ENCODE measurements at regions not wholly inside any gene's neighbourhood (a gene's known extent, or its start where the extent isn't known, plus 50 kb on each side); places are given as distances from the start of the nearest gene placed in this dataset.

DNA sequence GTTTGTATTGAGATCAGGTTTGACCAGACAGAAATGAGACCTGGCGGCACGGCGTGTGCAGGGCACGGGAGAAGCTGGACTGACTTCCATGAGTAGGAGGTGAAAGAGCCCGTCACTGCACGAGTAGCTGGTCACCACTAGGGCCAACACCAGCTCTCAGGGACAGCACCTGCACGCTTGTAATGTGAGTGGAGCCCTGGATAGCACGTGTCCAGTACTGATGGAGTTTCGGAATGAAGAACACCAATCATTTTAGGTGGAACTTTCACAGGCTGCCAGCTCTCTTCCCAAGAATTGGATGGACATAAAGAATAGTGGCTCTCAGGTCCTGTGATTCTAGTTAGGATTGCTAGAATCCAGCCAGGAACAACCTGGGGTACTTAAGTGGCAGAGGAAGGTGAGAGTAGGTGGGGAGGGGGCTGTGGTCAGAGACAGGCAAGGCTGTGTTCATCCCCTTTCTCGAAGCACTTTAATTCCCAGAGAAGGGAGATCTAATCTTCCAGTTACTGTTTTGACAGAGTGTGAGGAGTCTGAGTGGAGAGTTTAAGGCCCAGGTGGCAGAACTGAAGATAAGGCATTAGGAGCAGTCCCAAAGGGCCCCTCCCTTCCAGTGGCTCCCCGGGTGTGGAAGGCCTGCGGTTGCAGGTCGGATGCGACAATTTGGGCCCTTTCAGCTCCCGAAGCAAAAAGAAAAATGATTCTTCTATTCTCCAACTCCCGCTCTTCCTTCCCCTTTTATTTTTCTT lies 314.8 kb downstream of the QKI start:
- no peak for DNase-seq

GRCh38 chr6:163728442-163729126 lies 314.1 kb downstream of the QKI start:
- DNase-seq: no peak

GRCh38 chr6:163726037-163726695 lies 311.6 kb downstream of the QKI start:
- DNase-seq: no peak

- no peak for DNase-seq
These were observed 310.8 kb downstream of the QKI start for GRCh38 chr6:163725008-163725941.

- no peak for DNase-seq
These were observed 309.7 kb downstream of the QKI start for GRCh38 chr6:163724196-163724595.

- no peak for DNase-seq
These were observed 309.2 kb downstream of the QKI start for GRCh38 chr6:163723759-163724158.

GRCh38 chr6:163721922-163722692 lies 307.6 kb downstream of the QKI start:
- no peak for DNase-seq

GRCh38 chr6:163721435-163721834 lies 306.9 kb downstream of the QKI start:
- no peak for DNase-seq

GRCh38 chr6:163720460-163721235 lies 306.1 kb downstream of the QKI start:
- no peak for DNase-seq

DNA sequence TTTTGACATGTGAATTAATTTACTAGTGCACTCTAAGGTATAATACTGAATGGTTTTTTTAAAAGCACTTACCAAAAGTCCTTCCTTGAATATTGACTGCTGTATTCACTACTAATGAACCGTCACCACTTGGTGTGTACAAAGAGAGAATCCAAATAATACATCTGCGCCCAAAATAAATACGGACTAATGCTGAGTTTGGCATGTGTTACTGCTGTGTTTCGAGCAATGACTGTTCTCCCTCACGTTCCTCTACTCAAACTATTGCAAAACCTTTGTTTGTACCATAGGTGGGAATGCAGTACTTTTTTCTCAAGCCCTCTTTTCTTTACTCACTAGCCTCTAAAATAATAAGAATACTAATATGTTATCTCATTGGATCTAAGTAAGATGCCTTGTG lies 305.5 kb downstream of the QKI start:
- no peak for DNase-seq

- DNase-seq: no peak
These were observed 304.7 kb downstream of the QKI start for GRCh38 chr6:163719028-163719742.

DNA sequence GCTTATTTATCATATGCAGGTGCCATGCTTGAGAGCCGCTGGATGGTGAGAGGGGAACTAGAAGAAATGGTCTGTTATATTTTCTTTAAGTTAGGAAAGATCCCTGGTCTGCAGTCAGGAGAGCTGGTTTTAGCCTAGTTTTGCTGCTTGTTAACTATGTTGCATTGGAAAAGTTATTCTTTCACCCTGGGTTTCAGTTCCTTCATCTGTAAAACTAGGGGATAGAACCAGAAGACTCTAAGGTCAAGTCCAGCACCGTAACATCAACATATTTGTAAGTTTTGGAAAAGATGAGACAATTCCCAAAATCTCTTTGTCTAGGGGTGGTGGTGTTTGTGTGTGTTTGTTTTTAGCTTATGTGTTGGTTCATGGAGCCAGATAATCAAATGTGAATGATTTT lies 304.0 kb downstream of the QKI start:
- no peak for DNase-seq

DNA sequence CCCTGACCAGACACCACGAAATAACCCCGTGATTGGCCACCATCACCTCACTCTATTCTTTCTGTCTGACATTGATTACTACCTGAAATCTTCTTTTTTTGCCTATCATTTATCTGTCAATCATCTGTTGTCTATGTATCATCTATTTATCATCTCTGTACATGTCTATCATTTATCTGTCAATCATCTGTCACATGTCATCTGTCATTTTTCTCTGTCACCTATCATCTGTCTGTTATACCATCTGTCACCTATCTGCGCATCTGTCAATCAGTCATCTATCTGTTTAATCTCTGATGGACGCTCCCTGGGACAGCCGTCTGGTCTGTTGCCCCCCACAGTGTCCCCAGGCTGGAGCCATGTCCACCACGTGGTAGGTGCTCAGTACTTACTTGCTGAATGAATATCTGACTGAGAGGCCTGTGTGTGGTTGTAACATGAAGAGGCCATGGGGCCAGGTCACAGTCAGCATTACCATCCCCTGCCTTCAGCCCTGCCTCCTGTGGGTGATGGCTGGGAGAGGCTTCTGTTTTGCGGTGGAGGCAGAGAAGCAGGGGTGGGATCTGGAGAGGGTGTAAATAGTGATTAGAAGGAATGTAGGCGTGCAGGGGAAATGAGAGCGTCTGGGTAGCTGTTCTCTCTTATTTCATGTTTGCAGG lies 302.7 kb downstream of the QKI start:
- no peak for DNase-seq

GRCh38 chr6:163716690-163717089 lies 302.2 kb downstream of the QKI start:
- no peak for DNase-seq

- no peak for DNase-seq
These were observed 301.3 kb downstream of the QKI start for GRCh38 chr6:163715846-163716245.

DNA sequence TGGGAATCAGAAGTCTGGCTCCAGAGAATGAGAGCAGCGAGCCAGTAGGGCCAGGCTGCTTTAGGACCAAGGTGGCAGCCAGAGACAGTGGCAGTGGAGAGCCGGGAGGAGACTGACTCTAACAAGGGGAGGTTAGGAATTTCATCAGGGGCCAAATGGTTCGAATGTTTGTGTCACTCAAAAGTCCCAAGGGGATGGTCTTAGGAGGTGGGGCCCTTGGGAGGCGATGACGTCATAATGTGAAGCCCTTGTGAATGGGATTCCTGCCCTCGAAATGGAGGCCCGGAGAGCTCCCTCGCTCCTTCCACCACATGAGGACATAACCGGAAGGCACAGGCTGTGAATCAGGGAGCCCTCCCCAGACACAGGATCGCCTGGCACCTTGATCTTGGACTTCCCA lies 299.7 kb downstream of the QKI start:
- DNase-seq: no peak

DNA sequence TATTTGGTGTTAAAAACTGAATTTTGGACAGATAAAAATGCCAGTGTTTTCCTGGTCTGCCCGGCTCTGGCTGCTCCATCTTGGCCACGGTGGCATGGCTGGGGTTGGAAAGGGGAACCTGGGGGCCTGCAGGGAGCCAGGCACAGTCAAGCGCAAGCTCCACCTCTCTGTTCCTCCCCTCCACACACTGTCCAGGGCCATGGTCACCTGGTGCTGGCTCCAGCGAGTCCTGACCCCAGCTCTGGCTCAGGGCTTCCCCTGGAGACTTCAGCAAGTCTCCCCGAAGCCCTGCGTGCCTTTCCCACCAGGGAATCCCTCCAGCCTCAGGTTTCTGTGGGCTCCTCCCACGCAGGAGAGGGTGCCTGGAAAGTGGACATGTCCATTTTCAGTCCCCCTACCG lies 298.5 kb downstream of the QKI start:
- no peak for DNase-seq

DNA sequence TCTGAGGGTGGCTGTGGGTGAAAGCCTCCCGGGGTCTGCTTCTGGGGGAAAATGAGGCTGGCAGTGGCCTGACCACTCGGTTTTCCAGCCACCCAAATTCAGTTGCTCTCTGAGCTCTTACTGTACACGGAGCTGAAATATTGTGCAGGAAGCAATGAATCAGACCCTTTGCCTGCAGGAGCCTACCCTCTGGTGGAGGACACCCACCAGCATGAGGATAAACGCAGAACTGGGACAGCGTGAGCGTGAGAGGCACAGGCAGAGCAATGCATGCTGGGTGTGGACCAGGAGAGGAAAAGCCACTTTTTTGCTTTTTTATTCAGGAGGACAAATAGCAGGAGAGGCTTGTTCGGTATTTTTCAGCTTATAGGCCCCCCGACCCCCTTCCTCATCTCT lies 298.0 kb downstream of the QKI start:
- peak in 4 of 56 donors; percentile 10 to 20 (median 16) for DNase-seq

Measured in nucleus accumbens (tissue), 56 donors.